ENCODE measurements at regions not wholly inside any gene's neighbourhood (a gene's known extent, or its start where the extent isn't known, plus 50 kb on each side); places are given as distances from the start of the nearest gene placed in this dataset.

- TF ChIP-seq CTCF (IDR thresholded peaks at IDR 0.05): no peak
- no peak for TF ChIP-seq POLR2A (IDR thresholded peaks at IDR 0.05)
Measured at GRCh38 chr6:22053391-22053997, 243.3 kb downstream of the PRL start.
